ENCODE measurements at regions not wholly inside any gene's neighbourhood (a gene's known extent, or its start where the extent isn't known, plus 50 kb on each side); places are given as distances from the start of the nearest gene placed in this dataset.

DNA sequence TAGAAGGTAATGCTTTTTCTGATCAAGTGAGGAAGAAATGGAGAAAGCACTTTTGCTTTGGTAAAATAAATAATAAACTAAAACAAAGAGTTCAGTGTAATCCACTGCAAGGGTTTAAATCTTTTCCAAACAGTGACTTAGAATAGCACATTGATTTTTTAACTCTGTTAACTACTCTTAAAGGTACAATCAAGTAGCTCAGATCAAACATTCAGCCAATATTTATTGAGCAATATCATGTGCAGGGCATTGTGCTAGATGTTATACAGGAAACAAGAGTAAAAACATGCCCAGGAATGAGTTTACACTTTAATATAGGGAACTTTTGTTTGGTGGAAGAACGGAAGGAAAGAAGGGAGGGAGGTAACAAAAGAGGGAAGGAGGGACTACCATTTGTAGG is 479.8 kb downstream of the KLHL13 start:
- TF ChIP-seq, protein P1, sequence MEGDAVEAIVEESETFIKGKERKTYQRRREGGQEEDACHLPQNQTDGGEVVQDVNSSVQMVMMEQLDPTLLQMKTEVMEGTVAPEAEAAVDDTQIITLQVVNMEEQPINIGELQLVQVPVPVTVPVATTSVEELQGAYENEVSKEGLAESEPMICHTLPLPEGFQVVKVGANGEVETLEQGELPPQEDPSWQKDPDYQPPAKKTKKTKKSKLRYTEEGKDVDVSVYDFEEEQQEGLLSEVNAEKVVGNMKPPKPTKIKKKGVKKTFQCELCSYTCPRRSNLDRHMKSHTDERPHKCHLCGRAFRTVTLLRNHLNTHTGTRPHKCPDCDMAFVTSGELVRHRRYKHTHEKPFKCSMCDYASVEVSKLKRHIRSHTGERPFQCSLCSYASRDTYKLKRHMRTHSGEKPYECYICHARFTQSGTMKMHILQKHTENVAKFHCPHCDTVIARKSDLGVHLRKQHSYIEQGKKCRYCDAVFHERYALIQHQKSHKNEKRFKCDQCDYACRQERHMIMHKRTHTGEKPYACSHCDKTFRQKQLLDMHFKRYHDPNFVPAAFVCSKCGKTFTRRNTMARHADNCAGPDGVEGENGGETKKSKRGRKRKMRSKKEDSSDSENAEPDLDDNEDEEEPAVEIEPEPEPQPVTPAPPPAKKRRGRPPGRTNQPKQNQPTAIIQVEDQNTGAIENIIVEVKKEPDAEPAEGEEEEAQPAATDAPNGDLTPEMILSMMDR (IDR thresholded peaks at IDR 0.05) = no peak
- Mint-ChIP-seq H3K27ac (ENCODE audit: unreplicated experiment) (no peak overlapping the region), H3K36me3 (ENCODE audit: unreplicated experiment) (no peaks in the 10 kb centered on the region), H3K9me3 (ENCODE audit: unreplicated experiment) (peaks cover 4% of the 10 kb centered on the region), H3K4me1 (ENCODE audit: unreplicated experiment) (no peaks in the 10 kb centered on the region), H3K4me3 (ENCODE audit: unreplicated experiment) (no peak overlapping the region), H3K27me3 (ENCODE audit: unreplicated experiment) (no peaks in the 10 kb centered on the region)
- no peak for DNase-seq (ENCODE audit: extremely low spot score, unreplicated experiment)

DNA sequence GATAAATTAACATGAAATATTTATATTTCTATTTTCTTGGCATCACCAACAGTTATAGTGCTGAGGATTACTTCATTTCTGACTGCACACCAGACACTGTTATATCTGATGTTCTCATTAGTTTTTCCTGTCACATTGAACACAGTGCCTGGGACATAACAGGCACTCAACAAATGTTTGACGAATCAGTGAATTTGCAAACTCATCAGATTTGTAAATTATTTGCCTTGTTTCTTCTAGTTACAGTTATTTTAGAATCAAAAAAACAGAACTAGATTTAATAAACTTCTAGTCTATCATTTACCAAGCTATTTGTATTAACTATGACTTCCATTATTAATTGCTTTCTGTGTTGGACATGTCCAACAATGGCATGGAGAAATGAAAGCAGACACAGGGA is 483.3 kb downstream of the KLHL13 start:
- no peak overlapping the region for H3K27ac Mint-ChIP-seq (ENCODE audit: unreplicated experiment)
- no peaks in the 10 kb centered on the region for H3K4me1 Mint-ChIP-seq (ENCODE audit: unreplicated experiment)
- H3K9me3 Mint-ChIP-seq (ENCODE audit: unreplicated experiment) = no peaks in the 10 kb centered on the region
- H3K4me3 Mint-ChIP-seq (ENCODE audit: unreplicated experiment) = no peak overlapping the region
- H3K36me3 Mint-ChIP-seq (ENCODE audit: unreplicated experiment) = no peaks in the 10 kb centered on the region
- H3K27me3 Mint-ChIP-seq (ENCODE audit: unreplicated experiment) = no peaks in the 10 kb centered on the region
- TF ChIP-seq, protein P1 (IDR thresholded peaks at IDR 0.05) = no peak
- no peak for DNase-seq (ENCODE audit: extremely low spot score, unreplicated experiment)

DNA sequence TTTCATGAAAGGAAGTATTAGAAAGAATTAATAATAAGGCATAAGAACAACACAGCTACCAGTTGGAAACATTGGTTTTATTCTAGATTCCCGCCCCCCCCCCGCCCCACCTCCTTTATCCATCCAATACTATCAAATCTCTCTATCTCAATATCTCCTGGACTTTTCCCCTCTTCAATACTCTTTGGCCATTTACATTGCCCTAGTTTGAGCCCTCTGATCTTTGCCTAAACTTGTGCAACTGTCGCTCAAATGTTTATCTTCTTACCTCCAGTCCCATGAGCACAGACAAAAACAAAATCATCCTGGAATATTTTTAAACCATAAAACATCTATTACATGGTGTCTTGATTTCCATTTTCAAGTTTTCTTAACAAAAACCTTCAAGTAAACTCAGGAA is 488.2 kb downstream of the KLHL13 start:
- Mint-ChIP-seq H3K27ac (ENCODE audit: unreplicated experiment) (no peak overlapping the region), H3K27me3 (ENCODE audit: unreplicated experiment) (no peaks in the 10 kb centered on the region), H3K4me1 (ENCODE audit: unreplicated experiment) (no peaks in the 10 kb centered on the region), H3K4me3 (ENCODE audit: unreplicated experiment) (no peak overlapping the region), H3K36me3 (ENCODE audit: unreplicated experiment) (no peaks in the 10 kb centered on the region), H3K9me3 (ENCODE audit: unreplicated experiment) (peaks cover 14% of the 10 kb centered on the region)
- DNase-seq (ENCODE audit: extremely low spot score, unreplicated experiment) = no peak
- TF ChIP-seq, protein P1 (IDR thresholded peaks at IDR 0.05) = no peak

DNA sequence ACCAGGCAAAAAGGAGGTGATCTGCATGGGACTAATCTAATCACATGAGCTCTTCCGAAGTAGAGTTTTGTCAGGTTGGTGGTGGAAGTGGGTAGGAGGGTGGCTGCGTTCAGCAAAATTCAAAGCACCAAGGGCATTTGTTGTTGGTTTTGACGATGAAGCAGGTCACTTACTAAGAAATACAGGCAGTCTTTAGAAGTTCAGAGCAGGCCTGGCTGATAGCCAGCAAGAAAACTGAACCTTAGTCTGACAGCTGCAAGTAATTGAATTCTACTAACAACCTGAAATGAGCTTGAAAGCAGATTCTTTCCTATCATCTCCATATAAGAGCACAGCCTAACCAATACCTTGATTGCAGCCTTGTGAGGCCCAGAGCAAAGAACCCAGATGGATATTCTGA is 505.8 kb downstream of the KLHL13 start:
- H3K4me1 Mint-ChIP-seq (ENCODE audit: unreplicated experiment) = no peaks in the 10 kb centered on the region
- H3K4me3 Mint-ChIP-seq (ENCODE audit: unreplicated experiment) = no peak overlapping the region
- DNase-seq (ENCODE audit: extremely low spot score, unreplicated experiment) = no peak
- H3K9me3 Mint-ChIP-seq (ENCODE audit: unreplicated experiment) = peaks cover 35% of the 10 kb centered on the region
- H3K27me3 Mint-ChIP-seq (ENCODE audit: unreplicated experiment) = no peaks in the 10 kb centered on the region
- H3K36me3 Mint-ChIP-seq (ENCODE audit: unreplicated experiment) = no peaks in the 10 kb centered on the region
- H3K27ac Mint-ChIP-seq (ENCODE audit: unreplicated experiment) = no peak overlapping the region
- TF ChIP-seq, protein P1 (IDR thresholded peaks at IDR 0.05) = no peak

DNA sequence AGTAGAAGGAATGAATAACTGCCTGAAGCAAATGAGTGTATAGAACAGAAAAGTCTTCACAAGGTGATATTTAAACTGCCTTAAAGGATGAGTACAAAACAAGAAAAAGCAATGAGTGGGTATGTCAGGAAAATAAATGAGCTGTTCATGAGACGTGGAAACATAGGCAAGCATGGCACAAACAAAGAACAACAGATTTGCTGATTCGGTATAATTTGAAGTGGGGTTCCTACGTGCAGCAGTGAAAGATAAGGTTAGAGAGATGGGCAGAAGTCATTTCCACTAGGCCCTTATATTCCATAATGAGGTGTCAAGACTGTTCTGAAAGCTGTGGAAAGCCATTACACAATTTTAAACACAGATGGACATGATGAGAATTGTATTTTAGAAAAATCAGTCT is 506.6 kb downstream of the KLHL13 start:
- no peaks in the 10 kb centered on the region for H3K27me3 Mint-ChIP-seq (ENCODE audit: unreplicated experiment)
- no peaks in the 10 kb centered on the region for H3K36me3 Mint-ChIP-seq (ENCODE audit: unreplicated experiment)
- no peaks in the 10 kb centered on the region for H3K4me1 Mint-ChIP-seq (ENCODE audit: unreplicated experiment)
- H3K9me3 Mint-ChIP-seq (ENCODE audit: unreplicated experiment) = peaks cover 36% of the 10 kb centered on the region
- DNase-seq (ENCODE audit: extremely low spot score, unreplicated experiment) = no peak
- no peak overlapping the region for H3K4me3 Mint-ChIP-seq (ENCODE audit: unreplicated experiment)
- TF ChIP-seq, protein P1 (IDR thresholded peaks at IDR 0.05) = no peak
- no peak overlapping the region for H3K27ac Mint-ChIP-seq (ENCODE audit: unreplicated experiment)
